Peyer's patch (tissue), 4 donors: ENCODE measurements at regions not wholly inside any gene's neighbourhood (a gene's known extent, or its start where the extent isn't known, plus 50 kb on each side); places are given as distances from the start of the nearest gene placed in this dataset.

Experiments
- DNase-seq, 3 donors: peaks; one replicate each; pipeline ENCODE4 v3.0.0-alpha.2; 2017 to 2019
- H3K27ac ChIP-seq, 4 donors: fragments of 200-600 bp; sonication (generic); one replicate each; pipeline ENCODE4 v1.5.1; 2016 to 2019
- H3K27me3 ChIP-seq, 2 donors: fragments of 200-600 bp; sonication (generic); one replicate each; pipeline ENCODE4 v1.5.1; 2019
- H3K36me3 ChIP-seq, 3 donors: fragments of 200-600 bp; sonication (generic); one replicate each; pipeline ENCODE4 v1.5.1; 2016 to 2019
- H3K4me1 ChIP-seq, 4 donors: fragments of 200-600 bp; sonication (generic); one replicate each; pipeline ENCODE4 v1.5.1; 2016 to 2019
- H3K4me3 ChIP-seq, 4 donors: fragments of 200-600 bp; sonication (generic); 1 replicate in 3 of 4; 2 replicates in 1 of 4; pipeline ENCODE4 v1.5.1; 2016 to 2019; ENCODE audit warnings: mild to moderate bottlenecking in 1 of 4
- H3K9me3 ChIP-seq, 4 donors: fragments of 200-600 bp; sonication (generic); one replicate each; pipeline ENCODE4 v1.5.1; 2016 to 2019; ENCODE audit warnings: mild to moderate bottlenecking in 1 of 4
- CTCF ChIP-seq, 6 experiments: fragments of 450-650 bp in 4 of 6; fragments of 200-600 bp in 2 of 6; sonication (generic) in 1 of 6; IDR thresholded peaks; one replicate each; pipeline ENCODE4 v1.5.1; 2017 to 2019; ENCODE audit warnings: antibody characterized with exemption in 6 of 6, mild to moderate bottlenecking in 3 of 6, moderate library complexity in 1 of 6
- POLR2A ChIP-seq, 2 donors: fragments of 450-650 bp; IDR thresholded peaks; one replicate each; pipeline ENCODE4 v1.5.1; 2017; ENCODE audit warnings: antibody characterized with exemption in 2 of 2, mild to moderate bottlenecking in 2 of 2, moderate library complexity in 2 of 2

GRCh38 chr10:59124187-59124586, 52.3 kb upstream of the PHYHIPL start:
- Histone ChIP-seq H3K27me3 (no peaks in the 10 kb centered on the region), H3K4me1 (no peaks in the 10 kb centered on the region), H3K27ac (no peak overlapping the region), H3K36me3 (no peaks in the 10 kb centered on the region), H3K9me3 (no peaks in the 10 kb centered on the region), H3K4me3 (no peak overlapping the region)
- no peak for DNase-seq
- TF ChIP-seq POLR2A (IDR thresholded peaks at IDR 0.05) (no peak), CTCF (IDR thresholded peaks at IDR 0.05) (no peak)

GRCh38 chr10:59125666-59126065, 50.8 kb upstream of the PHYHIPL start:
- Histone ChIP-seq H3K9me3 (no peaks in the 10 kb centered on the region), H3K4me1 (no peaks in the 10 kb centered on the region), H3K27ac (no peak overlapping the region), H3K36me3 (no peaks in the 10 kb centered on the region), H3K27me3 (no peaks in the 10 kb centered on the region), H3K4me3 (no peak overlapping the region)
- DNase-seq = no peak
- TF ChIP-seq POLR2A (IDR thresholded peaks at IDR 0.05) (no peak), CTCF (IDR thresholded peaks at IDR 0.05) (no peak)

- no peaks in the 10 kb centered on the region for H3K36me3 ChIP-seq
- no peak overlapping the region for H3K27ac ChIP-seq
- H3K27me3 ChIP-seq = no peaks in the 10 kb centered on the region
- no peaks in the 10 kb centered on the region for H3K9me3 ChIP-seq
- no peak overlapping the region for H3K4me3 ChIP-seq
- DNase-seq = no peak
- H3K4me1 ChIP-seq = no peaks in the 10 kb centered on the region
- TF ChIP-seq CTCF (IDR thresholded peaks at IDR 0.05) (no peak), POLR2A (IDR thresholded peaks at IDR 0.05) (no peak)
Measured at GRCh38 chr10:59126261-59126660, 50.2 kb upstream of the PHYHIPL start.
